Loucy (cell line): ENCODE measurements at regions not wholly inside any gene's neighbourhood (a gene's known extent, or its start where the extent isn't known, plus 50 kb on each side); places are given as distances from the start of the nearest gene placed in this dataset.

Source experiments
- H2AFZ ChIP-seq: fragments of 200-600 bp; sonication (generic); 2 replicates; pipeline ENCODE4 v1.6.0; 2016; ENCODE audit warnings: antibody characterized with exemption, mild to moderate bottlenecking, low read length, moderate library complexity
- H3F3A ChIP-seq: fragments of 200-600 bp; 2 replicates; pipeline ENCODE4 v1.6.0; 2016; ENCODE audit warnings: antibody characterized with exemption, low read depth, mild to moderate bottlenecking
- H3K27me3 ChIP-seq: fragments of 200-600 bp; sonication (generic); 2 replicates; pipeline ENCODE4 v1.6.1; 2014; ENCODE audit warnings: low read length, mild to moderate bottlenecking; ENCODE audit not compliant: insufficient read depth, poor library complexity, severe bottlenecking
- H3K36me3 ChIP-seq: fragments of 200-600 bp; sonication (generic); 2 replicates; pipeline ENCODE4 v1.6.1; 2016; ENCODE audit warnings: low read length; ENCODE audit not compliant: insufficient read depth
- H3K4me1 ChIP-seq: fragments of 200-600 bp; sonication (generic); 2 replicates; pipeline ENCODE4 v1.5.1; 2014; ENCODE audit warnings: low read length, mild to moderate bottlenecking; ENCODE audit not compliant: insufficient read depth, poor library complexity, severe bottlenecking
- H3K4me2 ChIP-seq: fragments of 200-600 bp; sonication (generic); 2 replicates; pipeline ENCODE4 v1.6.0; 2014; ENCODE audit warnings: antibody characterized with exemption, low read length, low read depth, mild to moderate bottlenecking; ENCODE audit not compliant: poor library complexity, severe bottlenecking
- H3K4me3 ChIP-seq: fragments of 200-600 bp; sonication (generic); 2 replicates; pipeline ENCODE4 v1.5.1; 2014; ENCODE audit warnings: low read length, mild to moderate bottlenecking, mixed read lengths; ENCODE audit not compliant: poor library complexity, severe bottlenecking
- H3K79me2 ChIP-seq: fragments of 200-600 bp; sonication (generic); 2 replicates; pipeline ENCODE4 v1.6.1; 2014; ENCODE audit warnings: low read length; ENCODE audit not compliant: insufficient read depth
- H3K9ac ChIP-seq: fragments of 200-600 bp; sonication (generic); 2 replicates; pipeline ENCODE4 v1.6.0; 2014; ENCODE audit warnings: mild to moderate bottlenecking, low read depth, low read length, moderate library complexity; ENCODE audit not compliant: poor library complexity, severe bottlenecking
- H3K9me2 ChIP-seq: fragments of 200-600 bp; sonication (generic); replicated peaks from 2 replicates; pipeline ENCODE4 v1.6.1; 2016; ENCODE audit warnings: low read depth, low read length, mixed read lengths
- H3K9me3 ChIP-seq: fragments of 200-600 bp; sonication (generic); 2 replicates; pipeline ENCODE4 v1.6.1; 2014; ENCODE audit warnings: mild to moderate bottlenecking, antibody characterized with exemption, low read length, low read depth; ENCODE audit not compliant: insufficient read depth
- H4K20me1 ChIP-seq: fragments of 200-600 bp; sonication (generic); 2 replicates; pipeline ENCODE4 v1.6.0; 2014; ENCODE audit warnings: antibody characterized with exemption, low read length, mild to moderate bottlenecking; ENCODE audit not compliant: insufficient read depth, poor library complexity, severe bottlenecking
- EZH2phosphoT487 ChIP-seq: fragments of 200-600 bp; IDR thresholded peaks from 2 replicates; pipeline ENCODE4 v1.6.1; 2018; ENCODE audit warnings: antibody characterized with exemption, mild to moderate bottlenecking, moderate library complexity, borderline replicate concordance
- TF ChIP-seq, protein P1 (sequence below): fragments of 200-600 bp; sonication (generic); conservative IDR thresholded peaks from 2 replicates; pipeline ENCODE4 v1.5.1; 2014; ENCODE audit warnings: mild to moderate bottlenecking, antibody characterized with exemption, low read length

DNA sequence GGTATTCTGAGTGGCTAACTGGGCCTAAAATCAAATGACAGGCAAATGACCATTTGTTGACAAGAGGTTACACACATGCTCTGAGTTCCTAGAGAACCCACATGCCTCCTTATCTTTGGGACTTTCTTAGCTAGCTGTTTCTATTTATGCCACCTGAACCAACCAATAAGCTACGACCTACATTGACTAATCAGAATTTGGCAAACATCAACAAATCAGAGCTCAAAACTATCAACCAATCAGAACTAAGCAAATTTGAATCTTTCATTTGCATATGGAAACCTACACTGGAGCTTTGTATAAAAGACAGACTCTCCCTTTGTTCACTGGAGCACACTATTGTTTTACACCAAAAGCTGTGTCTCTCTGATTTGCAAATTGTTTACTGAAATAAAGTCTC, 192.0 kb downstream of the CXXC4 start:
- Histone ChIP-seq H2AFZ (no peak overlapping the region), H3F3A (no peaks in the 10 kb centered on the region), H4K20me1 (no peaks in the 10 kb centered on the region), H3K79me2 (no peaks in the 10 kb centered on the region), H3K4me3 (no peak overlapping the region), H3K4me1 (no peaks in the 10 kb centered on the region), H3K9ac (no peak overlapping the region), H3K9me3 (peaks cover 3% of the 10 kb centered on the region; the same call in 1 of the 2 replicates), H3K4me2 (no peak overlapping the region), H3K27me3 (no peaks in the 10 kb centered on the region), H3K36me3 (no peaks in the 10 kb centered on the region), H3K9me2 (no peaks in the 10 kb centered on the region)
- TF ChIP-seq, protein P1, sequence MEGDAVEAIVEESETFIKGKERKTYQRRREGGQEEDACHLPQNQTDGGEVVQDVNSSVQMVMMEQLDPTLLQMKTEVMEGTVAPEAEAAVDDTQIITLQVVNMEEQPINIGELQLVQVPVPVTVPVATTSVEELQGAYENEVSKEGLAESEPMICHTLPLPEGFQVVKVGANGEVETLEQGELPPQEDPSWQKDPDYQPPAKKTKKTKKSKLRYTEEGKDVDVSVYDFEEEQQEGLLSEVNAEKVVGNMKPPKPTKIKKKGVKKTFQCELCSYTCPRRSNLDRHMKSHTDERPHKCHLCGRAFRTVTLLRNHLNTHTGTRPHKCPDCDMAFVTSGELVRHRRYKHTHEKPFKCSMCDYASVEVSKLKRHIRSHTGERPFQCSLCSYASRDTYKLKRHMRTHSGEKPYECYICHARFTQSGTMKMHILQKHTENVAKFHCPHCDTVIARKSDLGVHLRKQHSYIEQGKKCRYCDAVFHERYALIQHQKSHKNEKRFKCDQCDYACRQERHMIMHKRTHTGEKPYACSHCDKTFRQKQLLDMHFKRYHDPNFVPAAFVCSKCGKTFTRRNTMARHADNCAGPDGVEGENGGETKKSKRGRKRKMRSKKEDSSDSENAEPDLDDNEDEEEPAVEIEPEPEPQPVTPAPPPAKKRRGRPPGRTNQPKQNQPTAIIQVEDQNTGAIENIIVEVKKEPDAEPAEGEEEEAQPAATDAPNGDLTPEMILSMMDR, result no peak
- no peak for TF ChIP-seq EZH2phosphoT487

DNA sequence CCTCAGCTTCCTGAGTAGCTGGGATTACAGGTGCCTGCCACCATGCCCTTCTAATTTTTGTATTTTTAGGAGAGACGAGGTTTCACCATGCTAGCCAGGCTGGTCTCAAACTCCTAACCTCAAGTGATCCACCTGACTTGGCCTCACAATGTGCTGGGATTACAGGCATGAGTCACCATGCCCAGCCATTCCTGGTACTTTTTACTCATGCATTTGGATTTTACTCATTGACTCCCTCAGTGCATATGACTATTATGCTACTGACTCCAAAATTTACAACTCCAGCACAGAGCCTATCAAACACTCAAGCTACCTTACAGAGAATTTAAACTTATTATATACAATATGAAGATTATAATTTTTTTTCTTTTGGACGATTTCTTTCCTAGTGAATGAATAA, 199.9 kb downstream of the CXXC4 start:
- H3K9me3 ChIP-seq, result no peaks in the 10 kb centered on the region
- H2AFZ ChIP-seq, result no peak overlapping the region
- H3K9ac ChIP-seq, result no peak overlapping the region
- no peak overlapping the region for H3K4me2 ChIP-seq
- H3K27me3 ChIP-seq, result no peaks in the 10 kb centered on the region
- no peaks in the 10 kb centered on the region for H4K20me1 ChIP-seq
- no peaks in the 10 kb centered on the region for H3K79me2 ChIP-seq
- H3K9me2 ChIP-seq, result no peaks in the 10 kb centered on the region
- H3K4me1 ChIP-seq, result no peaks in the 10 kb centered on the region
- TF ChIP-seq, protein P1, result no peak
- no peak for TF ChIP-seq EZH2phosphoT487
- H3F3A ChIP-seq, result no peaks in the 10 kb centered on the region
- no peaks in the 10 kb centered on the region for H3K36me3 ChIP-seq
- H3K4me3 ChIP-seq, result no peak overlapping the region

DNA sequence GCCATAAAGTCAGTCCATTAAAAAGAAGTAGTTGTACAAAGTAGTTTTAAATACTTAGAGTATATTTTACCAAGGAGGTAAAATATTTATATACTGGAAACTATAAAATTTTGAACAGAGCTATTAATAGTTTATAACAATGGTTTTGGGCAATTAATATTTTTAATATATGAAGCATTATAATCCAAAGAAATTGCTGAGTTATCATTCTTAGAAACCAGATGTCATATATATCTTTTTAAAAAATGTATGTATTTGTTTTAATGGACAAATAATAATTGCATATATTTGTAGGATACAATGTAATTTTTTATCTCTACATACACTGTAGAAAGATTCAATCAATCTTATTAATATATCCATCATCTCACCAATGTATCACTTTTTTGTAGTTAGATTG, 207.8 kb downstream of the CXXC4 start:
- no peak overlapping the region for H3K4me2 ChIP-seq
- H3K9ac ChIP-seq, result no peak overlapping the region
- H3K9me3 ChIP-seq, result no peaks in the 10 kb centered on the region
- no peaks in the 10 kb centered on the region for H3K9me2 ChIP-seq
- H3K4me1 ChIP-seq, result no peaks in the 10 kb centered on the region
- H3K4me3 ChIP-seq, result no peak overlapping the region
- no peaks in the 10 kb centered on the region for H4K20me1 ChIP-seq
- H3F3A ChIP-seq, result no peaks in the 10 kb centered on the region
- H2AFZ ChIP-seq, result no peak overlapping the region
- no peak for TF ChIP-seq EZH2phosphoT487
- H3K36me3 ChIP-seq, result no peaks in the 10 kb centered on the region
- H3K27me3 ChIP-seq, result no peaks in the 10 kb centered on the region
- H3K79me2 ChIP-seq, result no peaks in the 10 kb centered on the region

DNA sequence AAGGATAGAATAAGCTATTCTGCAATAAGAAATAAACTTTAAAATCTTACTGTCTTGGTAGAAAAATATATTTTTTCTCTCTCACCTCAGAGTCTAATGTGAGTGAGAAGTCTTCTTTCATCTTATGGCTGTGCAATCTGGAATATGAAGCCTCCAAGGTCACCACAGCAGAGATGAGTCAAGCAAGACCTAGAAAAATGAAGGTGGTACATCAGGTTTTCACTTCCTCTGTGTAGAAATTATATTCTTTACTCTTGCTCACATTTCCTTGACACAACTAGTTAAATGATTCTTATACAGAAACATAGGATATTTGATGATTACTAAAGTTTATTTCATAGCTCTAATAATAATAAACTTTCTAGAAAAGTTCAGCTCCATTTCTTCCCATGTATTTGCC, 211.4 kb downstream of the CXXC4 start:
- no peak overlapping the region for H3K4me3 ChIP-seq
- H3K9ac ChIP-seq, result no peak overlapping the region
- H3K9me3 ChIP-seq, result no peaks in the 10 kb centered on the region
- no peaks in the 10 kb centered on the region for H3F3A ChIP-seq
- H2AFZ ChIP-seq, result no peak overlapping the region
- no peaks in the 10 kb centered on the region for H4K20me1 ChIP-seq
- no peak overlapping the region for H3K4me2 ChIP-seq
- H3K4me1 ChIP-seq, result no peaks in the 10 kb centered on the region
- H3K9me2 ChIP-seq, result no peaks in the 10 kb centered on the region
- H3K36me3 ChIP-seq, result no peaks in the 10 kb centered on the region
- no peak for TF ChIP-seq EZH2phosphoT487
- TF ChIP-seq, protein P1, result no peak
- H3K79me2 ChIP-seq, result no peaks in the 10 kb centered on the region
- no peaks in the 10 kb centered on the region for H3K27me3 ChIP-seq
